HUDEP-2 (cell line): ENCODE measurements at regions not wholly inside any gene's neighbourhood (a gene's known extent, or its start where the extent isn't known, plus 50 kb on each side); places are given as distances from the start of the nearest gene placed in this dataset.
A peak's percentile ranks its signal among the peaks of the same experiment; 100 is the strongest.

ENCODE experiments used
- DNase-seq, 76 experiments: peaks; one replicate each; lab custom pipeline; 2025; ENCODE audit not compliant: unreplicated experiment in 76 of 76; lab: John Stamatoyannopoulos, UW

DNA sequence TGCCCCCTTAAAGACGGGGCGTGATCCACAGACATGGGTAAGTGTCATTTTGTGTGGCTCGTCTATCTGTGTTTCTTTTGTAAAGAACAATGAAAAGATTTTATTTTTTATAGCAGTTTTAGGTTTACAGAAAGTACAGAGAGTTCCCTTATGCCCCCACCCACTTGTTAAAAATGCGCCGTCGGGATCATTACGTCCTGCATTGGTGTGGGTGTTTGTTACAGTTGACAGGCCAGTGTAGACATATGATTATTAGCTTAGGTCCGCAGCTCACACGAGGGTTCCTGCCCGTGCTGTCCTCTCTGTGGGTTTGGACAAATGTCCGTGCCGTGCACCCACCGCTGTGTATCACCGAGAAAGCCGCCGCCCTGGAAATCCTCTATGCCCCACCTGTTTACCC is 50.5 kb downstream of the RGS12 start:
- DNase-seq, result no peak

DNA sequence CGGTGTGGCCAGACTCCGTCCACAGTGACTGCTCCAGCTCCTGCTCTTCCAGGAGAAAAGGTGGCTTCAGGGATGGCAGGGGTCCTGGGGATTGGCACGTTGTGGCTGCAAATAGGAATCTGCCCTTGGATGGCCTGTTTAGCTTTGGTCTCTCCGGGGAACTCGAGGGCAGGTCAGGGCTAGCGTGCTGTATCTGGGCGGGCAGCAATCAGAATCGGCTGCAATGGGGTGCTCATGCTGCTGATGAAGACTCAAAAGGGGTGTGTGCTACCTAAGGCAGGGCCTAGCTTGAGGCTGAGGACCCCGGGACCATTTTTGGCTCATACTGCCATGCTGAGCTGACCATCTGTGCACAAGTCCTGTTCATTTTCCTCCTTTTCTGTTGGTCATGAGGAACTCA is 51.3 kb downstream of the RGS12 start:
- no peak for DNase-seq

DNA sequence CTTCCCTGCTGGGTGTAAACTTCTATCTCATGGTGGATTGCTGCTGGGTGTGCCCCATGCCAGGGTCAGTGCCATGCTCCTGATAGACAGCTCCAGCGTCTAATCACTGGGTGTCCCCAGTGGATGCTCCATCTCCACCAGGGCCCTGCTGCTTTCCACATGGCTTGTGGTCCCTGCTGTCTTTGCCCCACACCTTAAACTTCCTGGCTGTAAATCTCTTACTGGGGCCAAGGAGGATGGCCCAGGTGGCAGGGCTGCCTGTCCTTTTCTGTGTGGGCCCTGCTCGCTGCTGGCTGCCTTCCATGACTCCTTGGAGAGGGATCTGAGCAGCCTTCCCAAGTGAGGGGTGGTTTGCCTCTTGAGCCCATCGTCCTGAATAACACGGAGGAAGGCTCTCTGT is 51.8 kb downstream of the RGS12 start:
- DNase-seq, result peak in 2 of 76 experiments; percentile 6 to 23

DNA sequence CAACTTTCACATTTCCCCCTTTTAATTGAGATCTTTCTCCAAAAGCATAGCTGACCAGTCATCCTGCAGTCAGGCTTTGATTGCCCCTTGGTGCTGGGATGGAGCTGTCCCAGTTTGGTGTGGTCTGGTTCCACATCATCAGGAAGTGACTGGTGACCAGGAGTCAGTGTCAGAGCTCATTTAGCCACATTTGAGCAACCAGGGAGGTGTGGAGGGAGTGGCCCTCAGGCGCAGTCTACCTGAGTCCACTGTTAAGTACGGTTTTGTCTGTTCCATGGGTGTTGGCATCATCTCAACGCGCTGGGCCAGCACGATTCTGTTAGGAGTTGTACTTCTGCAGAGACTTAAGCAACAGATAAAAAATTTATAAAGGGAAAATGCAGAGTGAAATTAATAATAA is 52.6 kb downstream of the RGS12 start:
- DNase-seq, result no peak

DNA sequence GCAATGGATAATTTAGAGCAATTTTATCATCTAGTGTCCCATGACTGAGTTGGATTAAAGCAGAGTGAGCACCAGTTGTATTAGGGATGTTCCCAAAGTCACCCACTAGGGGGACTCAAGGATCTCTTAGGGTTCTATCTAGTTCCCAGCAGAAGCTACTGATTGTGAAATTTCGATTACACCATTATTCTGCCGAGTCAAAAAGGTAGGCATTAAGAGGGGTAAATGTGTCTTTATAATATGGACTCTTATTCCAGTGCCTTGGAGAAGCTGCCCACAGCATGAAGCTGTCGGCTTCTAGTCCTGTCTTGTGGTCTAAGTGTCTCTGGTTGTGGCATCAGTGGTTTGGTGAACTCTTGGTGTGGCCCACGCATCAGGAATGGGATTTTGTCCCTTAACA is 53.3 kb downstream of the RGS12 start:
- DNase-seq, result peak in 37 of 76 experiments; percentile 6 to 67 (median 42)

DNA sequence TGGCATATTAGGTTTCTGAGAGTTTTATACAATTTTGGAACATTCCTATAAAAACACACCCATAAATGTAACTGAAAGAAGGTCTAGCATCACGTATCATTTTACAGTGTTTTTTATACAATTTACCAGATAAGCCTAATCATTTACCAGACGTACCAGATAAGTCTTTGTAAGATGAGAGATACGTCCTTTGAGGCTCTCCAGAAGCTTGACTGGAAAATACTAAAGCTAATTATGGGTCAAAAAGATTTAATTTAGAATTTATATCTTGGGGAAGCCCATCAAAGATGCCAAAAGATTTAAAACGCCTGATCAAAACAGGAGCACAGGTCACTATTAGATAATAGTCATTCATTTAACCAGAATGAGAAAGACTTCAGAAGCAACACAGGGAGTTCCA is 55.0 kb downstream of the RGS12 start:
- DNase-seq, result no peak

DNA sequence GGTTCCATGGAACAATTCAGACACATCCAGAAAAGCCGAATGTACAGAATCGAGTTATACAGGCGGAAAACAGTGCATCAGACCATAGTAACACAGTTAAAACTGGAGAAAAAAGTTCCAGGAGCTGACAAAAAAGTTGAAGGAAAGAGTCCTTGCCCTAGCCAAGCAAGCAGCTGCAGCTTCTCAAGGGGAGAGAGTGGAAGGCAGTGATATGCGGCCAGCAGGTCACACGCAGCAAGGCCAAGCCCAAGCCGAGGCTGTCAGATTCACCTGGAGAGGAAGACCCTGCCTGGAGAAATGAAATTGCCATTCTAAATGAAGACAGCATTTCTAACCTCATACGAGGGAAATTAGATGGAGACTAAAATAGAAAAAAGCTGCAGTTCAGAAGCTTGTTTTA is 55.8 kb downstream of the RGS12 start:
- DNase-seq, result no peak

DNA sequence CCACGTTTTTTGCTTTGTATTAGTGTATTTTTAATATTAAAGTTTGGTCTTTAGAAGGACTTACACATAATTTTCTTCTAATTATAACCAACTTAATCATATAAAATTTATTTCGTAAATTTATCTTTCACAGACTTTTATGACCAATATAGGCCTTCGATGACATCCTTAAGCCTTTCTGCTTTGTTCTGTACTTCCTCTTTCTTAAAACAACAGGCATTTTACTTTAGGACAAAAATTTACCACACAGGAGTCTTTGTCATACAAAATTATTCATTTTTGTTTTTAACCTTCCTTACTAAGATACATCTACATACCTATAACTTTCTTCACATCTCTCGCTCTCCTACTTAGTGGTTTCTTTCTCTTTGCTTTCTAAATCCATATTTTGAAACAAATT is 56.3 kb downstream of the RGS12 start:
- DNase-seq, result no peak

DNA sequence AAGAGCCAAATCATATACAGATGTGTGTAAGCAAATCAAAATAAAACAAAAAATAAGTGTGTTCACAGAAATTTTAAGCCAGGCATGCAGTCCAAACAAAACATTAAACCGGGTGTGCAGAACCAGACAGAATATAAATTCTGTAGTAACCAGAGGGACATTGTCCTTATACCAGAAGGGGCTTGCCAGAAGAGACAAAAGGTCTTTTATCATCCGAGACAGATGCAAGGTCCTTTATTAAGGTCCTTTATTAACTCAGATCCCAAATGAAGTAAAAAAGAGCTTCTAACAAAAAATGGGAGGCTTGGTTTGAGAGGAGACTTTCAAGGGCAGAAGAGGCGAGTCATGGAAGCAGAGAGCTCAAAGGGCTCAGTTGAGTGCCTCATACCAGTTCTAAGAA is 59.2 kb downstream of the RGS12 start:
- no peak for DNase-seq

DNA sequence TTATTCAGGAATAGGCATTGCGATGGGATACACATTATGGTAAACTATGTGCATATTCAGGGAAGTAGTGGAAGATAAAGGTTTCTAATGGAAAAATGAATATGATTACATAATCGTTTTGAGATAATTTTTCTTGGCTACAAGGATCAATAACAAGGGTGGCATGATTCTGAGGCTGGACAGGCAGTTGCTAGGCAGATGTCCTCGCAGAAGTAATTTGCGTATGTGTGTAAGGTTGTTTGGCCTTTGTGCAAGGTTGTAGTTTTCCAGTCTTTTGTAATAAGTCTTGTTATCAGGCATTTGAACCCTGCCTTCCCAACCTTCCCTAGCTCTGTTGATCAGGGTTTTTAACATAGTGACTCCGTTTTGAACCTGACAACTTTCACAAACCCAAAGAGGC is 59.7 kb downstream of the RGS12 start:
- DNase-seq, result no peak

DNA sequence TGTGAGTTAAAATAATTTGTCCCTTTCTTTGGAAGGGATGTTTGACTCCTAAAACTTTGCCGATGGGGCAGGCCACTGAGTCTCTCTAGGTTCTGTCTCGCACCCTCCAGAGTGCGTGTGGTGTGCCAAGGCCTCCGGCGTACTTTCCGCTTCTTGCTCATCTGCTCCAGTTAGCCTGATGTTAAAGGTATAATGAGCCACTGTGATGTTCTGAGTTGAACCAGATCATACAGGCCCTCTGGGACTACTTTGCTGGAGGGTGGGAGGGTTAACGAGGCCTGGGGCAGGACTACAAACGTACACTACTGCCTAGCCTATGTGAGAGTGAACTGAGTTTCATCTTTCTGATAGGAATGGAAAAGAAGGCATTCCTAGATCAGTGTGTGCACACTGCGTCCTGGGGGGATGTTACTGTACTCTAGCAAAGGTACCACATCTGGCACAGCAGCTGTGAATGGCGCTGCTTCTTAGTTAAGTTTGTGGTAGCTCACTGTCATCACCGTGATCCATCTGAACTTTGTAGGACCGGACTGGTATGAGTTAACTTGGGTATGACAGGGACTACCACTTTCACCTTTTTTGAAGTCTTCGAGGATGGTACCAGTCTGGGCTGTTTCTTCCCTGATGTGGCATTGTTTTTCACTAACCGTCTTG is 60.2 kb downstream of the RGS12 start:
- no peak for DNase-seq

DNA sequence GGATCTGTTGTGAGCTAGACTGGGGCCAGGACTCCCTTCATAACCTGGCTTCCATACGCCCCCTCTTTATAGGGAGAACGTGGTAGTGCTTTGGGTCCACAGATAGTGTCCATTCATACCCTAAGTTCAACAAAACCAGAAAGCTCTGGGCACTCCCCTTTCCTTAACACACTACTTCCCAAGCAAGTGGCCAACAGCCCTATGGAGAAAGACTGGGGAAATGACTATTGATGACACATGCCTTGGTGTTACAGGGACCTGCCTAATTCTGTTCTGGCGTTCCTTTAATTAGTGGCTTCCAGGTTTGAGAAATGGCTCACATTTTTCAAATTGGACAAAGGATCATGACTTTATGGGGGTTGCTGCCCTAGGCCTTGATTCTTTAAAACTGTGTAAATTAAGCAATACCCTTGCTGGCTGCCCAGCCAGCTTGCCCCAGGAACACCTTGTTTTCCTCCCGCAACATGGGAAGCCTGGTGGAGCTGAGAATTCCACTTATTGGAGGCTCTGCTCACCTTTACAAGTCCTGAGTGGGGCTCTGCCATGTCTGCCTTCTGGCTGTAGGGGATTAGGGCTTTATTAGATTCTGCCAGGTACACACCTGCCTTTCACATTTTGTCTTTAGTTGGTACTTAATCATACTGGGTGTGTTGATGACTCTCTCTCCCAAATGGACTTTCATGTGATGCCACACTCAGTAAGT is 61.1 kb downstream of the RGS12 start:
- DNase-seq, result no peak

DNA sequence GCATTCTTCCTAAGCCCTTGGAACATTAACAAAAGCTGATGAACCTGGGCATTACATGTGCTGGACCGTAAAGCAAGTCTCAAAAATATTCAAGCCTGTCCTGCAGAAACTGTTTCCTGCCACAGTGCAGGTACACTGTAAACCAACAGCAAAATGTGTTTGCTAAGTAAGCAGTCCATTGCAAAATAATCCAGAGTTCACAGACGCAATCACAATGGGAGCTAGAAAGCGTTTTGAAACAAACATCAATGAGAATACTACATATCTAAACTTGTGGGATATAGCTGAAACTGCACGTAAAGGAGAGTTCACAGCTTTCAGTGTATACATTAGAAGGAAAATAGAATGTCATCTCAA is 61.6 kb downstream of the RGS12 start:
- DNase-seq, result no peak

DNA sequence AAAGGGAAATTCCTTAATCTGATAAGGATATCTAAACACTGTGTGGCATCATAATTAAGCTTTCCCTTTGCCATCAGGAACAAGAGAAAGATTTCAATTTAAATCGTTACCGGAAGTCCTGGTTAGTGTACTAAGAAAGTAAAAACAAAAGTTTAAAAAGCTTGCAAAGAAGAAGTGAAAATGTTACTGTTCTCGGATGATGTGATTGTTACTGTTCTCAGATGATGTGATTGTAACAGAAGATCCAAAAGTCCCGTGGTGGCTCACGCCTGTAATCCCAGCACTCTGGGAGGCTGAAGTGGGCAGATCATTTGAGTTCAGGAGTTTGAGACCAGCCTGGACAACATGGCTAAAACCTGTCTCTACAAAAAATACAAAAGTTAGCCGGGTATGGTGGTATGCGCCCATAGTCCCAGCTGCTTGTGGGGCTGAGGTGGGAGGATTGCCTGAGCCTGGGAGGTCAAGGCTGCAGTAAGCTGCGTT is 62.5 kb downstream of the RGS12 start:
- no peak for DNase-seq

DNA sequence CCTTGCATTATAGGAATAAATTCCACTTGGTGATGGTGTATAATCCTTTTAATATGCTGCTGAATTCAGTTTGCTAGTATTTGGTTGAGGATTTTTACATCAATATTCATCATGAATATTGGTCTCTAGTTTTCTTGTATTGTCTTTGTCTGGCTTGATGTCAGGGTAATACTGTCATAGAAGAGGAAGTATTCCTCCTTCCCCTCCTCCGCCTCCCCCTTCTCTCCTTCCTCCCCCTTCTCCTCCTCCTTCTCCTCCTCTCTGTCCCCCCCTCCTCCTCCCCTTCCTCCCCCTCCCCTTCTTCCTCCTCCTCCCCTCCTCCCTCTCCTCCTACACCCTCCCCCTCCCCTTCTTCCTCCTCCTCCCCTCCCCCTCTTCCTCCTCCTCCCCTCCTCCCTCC is 65.8 kb downstream of the RGS12 start:
- no peak for DNase-seq

DNA sequence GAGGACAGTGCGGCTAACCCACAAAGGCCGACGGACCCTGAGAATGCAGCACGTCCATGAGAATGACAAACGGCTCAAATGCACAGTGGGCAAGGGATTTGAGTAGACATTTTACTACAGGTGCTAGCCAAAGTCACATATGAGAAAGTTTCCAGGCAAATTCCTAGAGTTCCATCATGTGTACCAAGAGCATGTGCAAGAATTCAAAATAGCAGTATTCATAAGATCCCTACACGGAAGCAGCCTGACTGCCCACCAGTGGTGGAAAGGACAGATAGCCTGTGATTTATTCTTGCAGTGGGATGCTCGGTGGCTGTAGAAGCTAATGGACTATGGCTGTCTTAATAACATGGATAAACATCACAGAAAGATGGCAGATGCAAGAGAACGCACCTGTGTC is 68.0 kb downstream of the RGS12 start:
- no peak for DNase-seq

DNA sequence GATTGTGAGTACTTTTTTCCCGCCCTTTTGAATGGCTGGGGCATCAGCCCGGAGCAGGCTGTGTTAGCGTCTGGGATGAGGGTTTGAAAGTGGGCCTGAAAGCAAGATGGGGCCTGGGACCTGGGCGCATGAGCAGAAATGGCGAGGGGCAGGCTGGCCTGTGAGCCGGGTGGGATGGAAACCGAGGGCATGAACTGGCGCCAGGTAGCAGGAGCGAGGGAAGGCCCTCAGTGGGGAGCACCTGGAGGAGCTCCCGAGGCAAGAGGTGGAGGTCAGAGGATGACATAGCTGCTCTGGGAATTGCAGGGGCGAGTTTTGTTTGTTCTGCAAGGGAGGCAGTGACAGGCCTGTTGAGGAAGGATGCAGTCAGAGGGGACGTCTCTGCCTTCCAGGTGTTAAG is 68.6 kb downstream of the RGS12 start:
- DNase-seq, result no peak

DNA sequence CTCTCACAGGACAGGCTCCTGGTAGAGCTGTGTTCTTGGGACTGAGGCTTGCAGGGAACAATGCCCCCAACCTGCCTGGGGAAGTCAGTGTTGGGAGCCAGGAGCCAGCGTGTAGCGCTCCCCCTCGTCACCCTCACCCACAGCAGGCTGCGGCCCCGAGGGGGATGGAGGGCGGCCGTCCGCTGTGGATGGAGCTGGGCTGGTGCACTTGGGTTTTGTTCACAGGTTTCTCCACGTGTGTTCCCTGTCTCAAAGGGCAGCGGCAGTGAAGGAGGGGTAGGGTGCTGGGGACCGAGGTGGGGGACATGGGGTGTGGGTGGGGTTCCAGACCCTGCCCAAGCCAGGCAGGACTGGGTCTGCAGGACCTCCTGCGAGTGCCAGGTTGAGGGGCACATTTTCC is 69.1 kb downstream of the RGS12 start:
- no peak for DNase-seq

DNA sequence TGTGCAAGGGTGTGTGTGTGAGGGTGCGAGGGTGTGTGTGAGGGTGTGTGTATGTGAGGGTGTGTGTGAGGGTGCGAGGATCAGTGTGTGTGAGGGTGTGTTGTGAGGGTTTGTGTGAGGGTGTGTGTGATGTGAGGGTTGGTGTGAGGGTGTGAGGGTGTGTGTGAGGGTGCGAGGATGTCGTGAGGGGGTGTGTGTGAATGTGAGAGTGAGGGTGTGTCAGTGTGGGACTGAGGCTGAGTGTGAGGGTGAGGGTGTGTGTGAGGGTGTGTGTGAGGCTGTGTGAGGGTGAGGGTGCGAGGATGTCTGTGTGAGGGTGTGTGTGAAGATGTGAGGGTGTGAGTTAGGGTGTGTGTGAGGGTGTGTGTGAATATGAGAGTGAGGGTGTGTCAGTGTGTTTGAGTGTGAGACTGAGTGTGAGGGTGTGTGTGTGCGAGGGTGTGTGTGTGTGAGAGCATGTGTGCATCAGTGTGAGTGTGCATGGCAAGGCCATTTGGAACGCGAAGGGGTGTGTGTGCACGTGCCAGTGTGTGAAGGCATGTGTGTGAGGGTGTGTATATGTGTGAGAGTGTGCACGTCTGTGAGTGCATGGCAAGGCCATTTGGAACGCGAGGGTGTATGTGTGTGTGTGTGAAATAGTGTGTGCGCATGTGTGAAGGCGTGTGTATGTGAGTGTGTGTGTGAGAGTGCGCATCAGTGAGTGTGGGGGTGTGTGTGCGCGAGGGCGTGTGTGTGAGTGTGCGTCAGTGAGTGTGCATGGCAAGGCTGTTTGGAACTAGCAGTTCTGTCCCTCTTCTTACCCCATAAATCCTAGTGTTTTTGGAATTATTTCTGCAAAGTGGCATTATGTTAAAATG is 69.8 kb downstream of the RGS12 start:
- no peak for DNase-seq

DNA sequence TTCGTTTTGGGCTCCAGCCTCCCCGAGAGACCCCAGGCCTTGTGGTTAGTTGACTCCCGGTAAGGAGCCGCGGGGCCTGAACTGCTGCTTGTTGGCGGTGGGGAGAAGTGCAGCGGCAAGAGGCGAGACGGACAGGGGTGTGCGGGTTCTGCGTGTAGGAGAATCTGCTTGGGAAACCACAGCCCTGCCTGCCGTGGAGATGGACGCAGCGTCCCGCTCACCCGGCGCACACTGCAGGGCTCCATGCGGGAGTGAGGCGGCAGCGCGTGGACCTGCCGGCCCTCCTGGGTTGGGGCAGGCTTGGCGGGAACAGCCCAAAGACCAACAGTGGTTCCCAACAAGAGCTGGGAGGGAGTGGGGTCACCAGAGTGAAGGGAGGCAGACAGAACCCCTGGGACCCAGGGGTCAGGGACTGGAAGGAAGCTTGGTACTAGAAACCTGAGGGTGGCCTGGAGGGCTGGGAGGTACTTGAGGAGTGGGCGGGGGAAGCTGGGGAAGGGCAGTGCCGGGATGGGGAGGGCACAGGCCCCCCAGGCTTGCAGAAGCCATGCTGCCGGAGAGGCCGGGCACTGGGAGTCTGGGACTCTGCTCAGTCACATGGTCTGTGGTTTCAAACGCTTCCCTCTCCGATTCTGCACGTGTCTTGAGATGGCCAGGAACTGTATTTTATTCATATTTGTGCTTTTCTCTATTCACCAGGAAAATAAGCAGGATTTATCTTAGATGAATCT is 70.8 kb downstream of the RGS12 start:
- no peak for DNase-seq

DNA sequence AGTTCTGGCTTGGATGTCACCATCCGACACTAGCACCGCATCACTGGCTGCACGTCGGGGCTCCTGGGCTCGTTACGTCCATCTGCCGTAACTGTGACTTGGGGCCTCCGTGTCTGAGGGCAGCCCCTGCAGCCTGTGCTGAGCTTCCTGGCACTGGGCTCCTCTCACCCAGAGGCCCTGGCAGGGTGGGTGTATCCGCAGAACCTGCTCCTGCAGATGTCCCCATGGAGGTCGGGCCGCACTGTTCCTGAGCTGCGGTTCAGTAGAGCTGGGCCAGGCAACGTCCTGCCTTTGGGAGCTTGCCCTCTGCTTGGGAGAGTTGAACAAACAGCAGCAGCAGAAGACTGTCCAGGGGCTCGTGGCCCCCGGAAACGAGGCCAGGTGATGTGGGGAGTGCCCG is 71.4 kb downstream of the RGS12 start:
- no peak for DNase-seq
